IPS-11a (cell line): ENCODE measurements at regions not wholly inside any gene's neighbourhood (a gene's known extent, or its start where the extent isn't known, plus 50 kb on each side); places are given as distances from the start of the nearest gene placed in this dataset.

Experiments used
- H3K4me3 ChIP-seq: one replicate; pipeline ENCODE4 v1.5.1; 2013; ENCODE audit warnings: low read depth, low read length, control low read depth

DNA sequence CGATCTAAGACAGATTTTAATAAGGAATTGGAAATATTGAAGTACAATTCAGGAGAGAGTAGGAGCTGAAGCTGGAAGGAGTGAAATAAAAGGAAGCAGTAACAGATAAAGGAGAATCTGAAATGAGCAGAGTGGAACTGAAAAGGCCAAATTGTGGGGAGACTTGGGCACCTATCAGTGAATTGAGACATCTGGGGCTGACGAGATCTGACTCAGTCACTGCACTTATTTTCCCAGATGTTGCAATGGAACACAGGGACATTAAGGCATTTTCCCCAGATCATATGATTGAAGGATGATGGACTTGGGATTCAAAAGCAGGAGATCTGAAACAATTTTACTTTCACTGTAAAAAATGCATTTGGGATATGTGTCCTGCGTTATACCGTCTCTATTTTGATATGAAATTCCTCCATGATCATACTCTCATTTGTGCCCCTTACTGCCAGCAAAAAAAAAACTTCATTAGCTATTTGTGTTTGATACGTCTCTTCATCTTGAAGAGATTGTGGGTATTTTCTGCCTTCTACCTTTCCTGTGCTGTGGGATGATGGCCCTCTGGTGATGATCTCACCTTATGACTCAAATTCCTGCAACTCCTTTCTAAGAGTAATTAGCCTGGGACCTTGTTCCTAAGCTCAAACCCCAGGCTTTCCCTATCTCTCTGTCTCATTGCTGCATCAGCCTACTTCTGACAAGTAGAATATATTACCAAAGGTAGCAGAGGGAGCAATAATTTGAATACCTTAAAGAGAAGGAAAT lies 278.5 kb upstream of the MAN1A1 start:
- H3K4me3 ChIP-seq = no peak overlapping the region

DNA sequence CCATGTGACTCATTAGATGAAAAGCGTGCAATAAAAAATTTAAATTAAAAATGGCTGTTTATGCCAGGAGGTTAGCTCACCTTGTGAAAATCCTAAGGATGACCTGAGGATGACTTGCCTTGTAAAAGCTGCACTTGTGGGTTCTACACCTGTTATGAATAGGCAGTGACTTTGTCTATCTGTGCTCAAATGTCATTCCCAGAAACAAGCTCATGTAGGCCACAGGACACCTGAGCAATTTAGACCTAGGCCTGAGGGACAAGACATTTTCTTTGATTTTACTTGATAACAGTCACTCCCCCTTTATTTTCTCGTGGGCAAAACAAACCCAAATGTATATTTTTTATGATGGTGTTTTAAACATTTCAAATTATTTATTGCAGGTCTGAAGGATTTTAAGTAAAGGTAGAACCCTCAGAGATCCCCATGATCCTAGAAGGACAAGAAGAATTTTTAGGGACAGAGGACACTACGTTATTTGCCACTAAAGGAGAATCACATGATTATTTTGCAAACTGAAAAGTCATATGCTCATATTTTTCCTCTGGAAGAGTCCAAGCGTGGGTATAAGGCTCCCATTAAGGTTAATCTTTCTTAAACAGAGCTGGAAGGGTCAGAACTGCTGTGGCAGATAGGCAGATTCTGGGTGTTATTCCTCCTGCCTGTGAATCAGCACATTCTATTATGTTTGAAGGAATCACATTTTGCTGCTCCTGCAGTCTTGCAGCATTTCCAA lies 277.5 kb upstream of the MAN1A1 start:
- no peak overlapping the region for H3K4me3 ChIP-seq

DNA sequence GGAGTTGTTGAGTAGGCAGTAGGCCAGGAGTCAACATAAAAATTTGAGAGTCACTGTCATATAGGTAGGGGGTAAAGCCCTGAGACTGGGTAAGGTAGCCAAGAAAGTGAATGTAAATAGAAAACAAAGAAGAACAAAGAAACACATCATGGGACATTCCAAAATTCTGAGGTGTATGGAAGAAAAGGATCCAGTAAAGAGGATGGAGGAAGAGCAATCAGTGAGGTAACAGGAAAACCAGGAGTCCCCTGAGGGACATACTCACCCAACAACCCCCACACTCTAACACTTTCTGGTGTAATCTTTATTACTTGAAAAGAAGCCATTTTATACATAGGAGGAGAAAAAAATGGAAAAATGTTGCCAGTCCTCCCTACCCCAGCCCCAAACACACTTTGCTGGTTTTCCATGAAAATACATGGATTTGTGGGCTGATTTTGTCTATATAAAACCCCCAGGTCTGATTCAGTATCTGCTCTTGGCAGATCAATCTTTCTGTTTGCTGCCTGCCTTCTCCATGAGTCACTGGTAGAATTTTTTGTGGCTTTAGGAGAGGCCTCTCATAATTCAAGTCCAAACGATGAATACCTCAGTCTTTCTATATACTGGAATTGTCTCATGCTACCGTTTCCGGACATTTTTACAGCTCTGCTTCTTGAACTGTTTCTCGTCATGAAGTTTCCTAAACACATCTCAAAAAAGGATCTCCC lies 271.4 kb upstream of the MAN1A1 start:
- no peak overlapping the region for H3K4me3 ChIP-seq

DNA sequence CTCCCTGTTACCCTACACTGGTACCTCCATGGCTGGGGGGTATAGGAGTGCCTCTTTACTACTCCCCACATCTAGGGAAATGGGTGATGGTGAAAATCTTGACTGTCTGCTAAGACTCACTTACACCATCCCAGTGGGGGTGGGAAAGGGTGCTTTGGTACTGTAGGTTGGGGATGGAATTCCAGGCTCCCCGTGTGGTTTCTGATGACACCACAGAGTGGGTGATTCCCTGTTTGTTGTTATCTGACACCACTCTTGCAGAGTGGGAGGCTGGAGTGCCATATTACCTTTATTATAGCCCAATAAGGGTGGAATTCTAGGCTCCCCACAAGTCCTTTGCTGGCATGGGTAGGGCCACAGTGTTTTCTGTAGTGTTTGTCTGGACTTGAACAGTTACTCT lies 264.6 kb upstream of the MAN1A1 start:
- H3K4me3 ChIP-seq = no peak overlapping the region

DNA sequence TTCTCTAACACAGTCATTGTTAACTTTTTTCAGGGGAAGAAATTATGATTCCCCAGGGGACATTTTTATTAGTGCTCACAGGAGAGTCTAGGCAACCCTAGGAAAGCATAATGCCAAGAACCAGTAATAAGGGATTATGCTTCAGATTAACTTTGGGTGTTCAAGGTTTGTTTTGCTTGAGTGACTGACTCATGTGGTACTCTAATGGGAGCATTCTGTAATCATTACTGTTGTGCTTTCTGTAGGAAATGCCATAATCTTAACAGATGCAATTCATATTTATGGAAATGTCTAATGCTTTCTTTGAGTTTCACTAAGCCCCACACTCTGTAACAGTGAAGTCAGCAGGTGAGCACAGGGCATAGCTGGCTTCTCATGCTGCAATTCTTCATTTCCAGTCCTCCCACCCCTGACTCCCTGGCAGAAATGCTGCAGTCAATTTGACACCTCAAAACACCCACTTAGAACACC lies 263.4 kb upstream of the MAN1A1 start:
- H3K4me3 ChIP-seq = no peak overlapping the region

DNA sequence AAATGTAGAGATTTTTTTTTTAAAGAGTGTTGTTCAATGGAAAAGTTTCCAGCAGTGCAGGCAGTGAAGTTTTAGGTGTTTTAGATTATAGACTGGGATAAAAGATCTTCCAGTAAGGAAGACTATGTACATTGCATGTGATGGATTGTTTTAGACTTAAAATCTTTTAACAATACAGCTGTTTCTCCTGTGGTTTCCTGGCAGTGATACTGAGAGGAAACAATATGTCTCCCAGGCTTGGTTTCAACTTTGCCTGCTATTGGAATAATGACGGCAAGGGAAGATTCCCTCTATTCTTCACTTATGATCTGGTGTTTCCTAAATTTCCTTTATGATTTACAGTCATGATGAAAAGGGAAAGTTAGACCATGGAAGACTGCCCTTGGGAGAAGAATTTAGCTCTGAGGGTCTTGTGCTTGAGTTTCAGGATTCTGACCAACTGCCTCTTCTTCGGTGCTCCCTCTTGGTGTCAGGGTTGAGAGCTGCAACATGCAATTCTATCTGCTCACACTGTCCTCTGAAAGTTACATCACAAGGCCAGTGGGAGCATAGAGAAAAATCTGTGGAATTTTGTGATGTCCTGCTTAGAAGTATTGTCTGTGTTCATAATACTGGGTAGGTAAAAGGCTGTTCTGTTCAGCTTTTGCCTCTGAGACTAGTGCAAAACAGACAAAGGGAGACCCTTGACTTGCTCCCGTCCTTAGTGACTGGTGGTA lies 262.8 kb upstream of the MAN1A1 start:
- H3K4me3 ChIP-seq = no peak overlapping the region

DNA sequence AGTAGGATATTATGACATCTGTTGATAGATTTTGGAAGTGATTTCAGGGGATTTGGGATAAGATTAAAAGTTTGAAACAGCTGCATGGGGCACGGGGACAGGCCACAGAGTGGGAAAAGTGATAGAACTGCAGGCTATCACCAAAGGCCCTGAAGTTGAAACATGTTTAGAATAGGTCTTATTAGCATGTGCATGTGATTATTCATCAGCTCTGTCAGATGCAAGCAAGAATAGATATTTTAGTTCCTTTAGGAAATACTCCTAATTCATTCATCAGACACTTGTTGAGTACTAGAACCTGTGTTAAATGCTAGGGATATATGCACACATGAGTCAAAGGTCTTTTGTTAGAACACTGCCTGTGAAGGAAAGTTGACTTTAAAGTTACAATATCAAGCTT lies 261.2 kb upstream of the MAN1A1 start:
- H3K4me3 ChIP-seq = no peak overlapping the region

DNA sequence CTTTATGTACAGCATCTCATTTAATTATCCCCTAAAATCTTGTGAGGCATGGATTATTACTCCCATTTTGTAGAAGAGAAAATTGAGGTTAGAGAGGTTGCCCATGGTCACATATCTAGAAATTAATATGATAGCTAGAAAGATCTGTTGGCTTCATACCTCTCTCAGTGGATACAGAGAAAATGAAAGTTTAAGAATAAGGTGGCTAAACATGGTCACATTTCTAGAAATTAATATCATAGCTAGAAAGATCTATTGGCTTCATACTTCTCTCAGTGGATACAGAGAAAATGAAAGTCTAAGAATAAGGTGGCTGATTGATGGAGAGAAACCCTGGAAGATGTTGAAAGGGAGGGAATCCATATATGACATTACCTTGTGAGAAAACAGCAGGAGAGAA lies 260.7 kb upstream of the MAN1A1 start:
- H3K4me3 ChIP-seq = no peak overlapping the region

DNA sequence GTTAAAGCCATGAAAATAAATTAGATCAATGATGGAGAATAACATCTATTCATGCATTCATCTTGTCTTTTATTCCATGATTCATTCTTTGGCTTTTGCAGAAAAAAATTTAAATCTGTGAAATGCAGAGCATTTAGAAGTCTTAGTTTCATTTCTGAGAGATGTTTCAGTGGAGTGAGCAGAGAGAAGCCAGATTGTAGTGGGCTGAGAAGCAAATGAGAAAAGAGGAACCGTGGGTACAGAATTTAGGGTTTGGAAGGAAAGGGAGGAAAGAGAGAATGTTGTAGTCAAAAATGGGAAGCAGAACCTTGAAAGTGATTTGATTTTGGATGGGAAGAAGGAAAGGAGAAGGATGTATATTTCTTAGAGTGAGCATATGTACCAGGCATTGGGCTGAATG lies 260.3 kb upstream of the MAN1A1 start:
- no peak overlapping the region for H3K4me3 ChIP-seq

DNA sequence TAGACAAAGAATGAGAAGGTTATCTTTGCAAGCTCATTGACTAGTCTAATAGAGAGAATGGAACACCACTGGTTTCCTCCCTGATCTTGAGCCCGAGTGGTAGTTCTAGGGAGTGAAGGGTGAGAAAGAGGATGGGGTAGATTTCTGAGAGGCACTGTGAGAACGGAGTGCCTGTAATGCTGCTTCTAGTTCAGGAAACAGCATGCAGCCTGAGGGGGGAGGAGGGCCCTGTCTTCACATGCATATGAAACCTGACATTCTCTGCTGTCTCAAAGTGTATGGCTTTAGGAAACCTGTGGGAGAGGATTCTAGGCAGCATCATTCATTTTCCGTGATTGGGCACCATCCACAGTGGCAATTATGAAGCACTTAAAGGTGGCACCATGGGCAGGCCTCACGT lies 259.4 kb upstream of the MAN1A1 start:
- no peak overlapping the region for H3K4me3 ChIP-seq

DNA sequence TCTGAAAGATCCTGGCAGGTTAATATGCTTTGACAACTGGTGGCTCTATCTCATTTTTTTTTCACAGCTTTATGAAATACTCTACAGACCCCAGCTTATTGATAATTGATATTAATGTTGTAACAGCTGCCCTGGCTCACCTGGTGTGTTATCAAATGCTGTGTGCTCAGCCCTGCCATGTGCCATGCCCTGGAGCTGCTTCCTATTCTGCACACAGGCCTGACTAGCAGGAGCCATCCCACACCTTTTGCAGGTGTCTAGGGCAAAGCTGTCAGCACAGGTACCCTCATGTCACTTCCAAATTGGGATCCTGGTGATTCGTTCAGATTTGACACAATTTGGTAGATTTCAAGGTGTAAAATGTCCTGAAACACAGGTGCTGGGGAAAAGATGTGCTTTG lies 254.6 kb upstream of the MAN1A1 start:
- H3K4me3 ChIP-seq = no peak overlapping the region

DNA sequence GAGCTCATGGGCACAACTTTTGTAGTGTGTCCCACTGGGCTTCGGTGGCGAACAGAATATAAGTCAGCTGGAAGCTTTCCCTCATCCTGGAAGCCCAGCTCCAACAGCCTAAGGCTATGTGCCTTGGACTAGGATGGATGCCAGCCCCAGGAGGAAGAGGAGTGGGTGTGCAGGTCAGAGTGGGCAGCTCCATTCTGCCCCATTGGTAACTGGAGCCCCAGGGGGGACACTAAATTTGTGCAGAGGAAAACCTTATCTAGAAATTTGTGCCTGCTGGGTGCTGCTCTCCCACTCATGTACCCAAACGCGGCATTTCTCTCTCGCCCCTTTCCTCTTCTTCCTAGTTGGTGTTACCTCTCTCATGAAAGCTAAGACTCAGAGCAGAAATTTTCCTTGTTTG lies 253.9 kb upstream of the MAN1A1 start:
- H3K4me3 ChIP-seq = no peak overlapping the region

DNA sequence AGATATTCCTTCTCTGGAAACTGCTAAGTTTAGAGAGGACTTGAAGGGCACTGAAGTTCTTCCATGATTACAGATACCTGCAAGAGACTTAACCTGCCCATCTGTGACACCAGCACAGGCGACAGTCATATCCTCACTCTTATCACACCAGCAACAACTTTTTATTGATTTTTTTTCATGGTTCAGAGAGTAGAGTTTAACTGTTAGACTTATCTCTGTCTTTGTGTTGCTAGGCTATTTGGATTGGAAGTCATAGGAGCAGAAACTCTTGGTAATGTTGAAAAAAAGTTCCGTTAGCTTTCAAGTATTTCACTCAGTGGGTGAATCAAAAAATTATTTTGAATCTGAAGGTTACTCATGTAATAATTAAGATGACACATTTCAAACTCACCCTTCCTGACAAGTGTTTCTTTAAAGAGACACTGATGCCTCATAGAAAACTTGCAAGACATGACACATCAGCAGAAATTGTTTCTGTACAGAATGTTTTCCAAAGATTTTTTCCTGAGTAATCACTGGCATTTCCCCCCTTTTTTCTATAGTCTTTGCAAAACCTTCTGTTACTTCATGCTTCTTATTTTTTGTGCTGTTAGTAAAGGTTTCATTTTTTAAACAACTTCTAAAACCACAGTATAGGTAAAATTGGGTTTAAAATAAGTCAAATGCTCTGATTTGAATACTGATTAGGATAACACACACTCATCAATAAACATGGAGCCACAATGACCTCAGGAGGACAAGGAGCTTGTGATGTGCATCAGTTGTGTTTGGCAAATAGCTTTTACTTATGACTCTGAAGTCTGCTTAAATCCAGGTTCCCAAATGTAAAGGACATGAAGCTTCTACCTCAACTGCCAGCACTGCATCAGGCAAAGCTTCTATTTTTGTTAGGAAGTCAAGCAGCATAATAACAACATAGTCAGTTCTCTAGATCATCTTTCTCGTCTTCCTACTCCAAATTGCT lies 252.9 kb upstream of the MAN1A1 start:
- H3K4me3 ChIP-seq = no peak overlapping the region

DNA sequence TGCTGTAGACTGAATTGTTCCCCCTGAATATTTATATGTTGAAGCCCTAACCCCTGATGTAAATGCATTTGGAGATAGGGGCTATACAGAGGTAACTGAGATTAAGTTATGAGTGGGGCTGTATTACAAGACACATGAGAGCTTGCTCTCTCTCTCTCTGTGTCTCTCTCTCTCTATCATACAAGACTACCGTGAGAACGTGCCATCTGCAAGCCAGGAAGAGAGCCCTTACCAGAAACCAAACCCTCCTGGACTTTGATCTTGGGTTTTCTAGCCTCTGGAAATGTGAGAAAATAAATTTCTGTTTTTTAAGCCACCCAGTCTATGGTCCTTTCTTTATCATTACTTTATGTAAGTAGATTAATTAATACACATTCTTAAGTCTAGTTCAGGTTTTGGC lies 249.3 kb upstream of the MAN1A1 start:
- H3K4me3 ChIP-seq = no peak overlapping the region

DNA sequence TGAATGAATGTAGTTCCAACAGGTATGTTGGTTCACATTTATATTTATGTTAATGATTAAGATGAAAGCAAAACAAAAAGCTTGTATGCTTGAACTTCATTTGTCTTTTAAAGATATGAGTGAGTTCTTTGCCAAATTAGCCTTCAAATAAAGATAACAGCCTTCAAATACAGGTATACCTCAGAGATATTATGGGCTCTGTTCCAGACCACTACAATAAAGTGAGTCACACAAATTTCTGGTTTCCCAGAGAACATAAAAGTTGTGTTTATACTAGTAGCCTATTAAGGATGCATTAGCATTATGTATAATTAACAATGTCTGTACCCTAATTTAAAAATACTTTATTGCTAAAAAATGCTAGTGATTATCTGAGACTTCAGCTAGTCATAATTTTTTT lies 245.3 kb upstream of the MAN1A1 start:
- no peak overlapping the region for H3K4me3 ChIP-seq

DNA sequence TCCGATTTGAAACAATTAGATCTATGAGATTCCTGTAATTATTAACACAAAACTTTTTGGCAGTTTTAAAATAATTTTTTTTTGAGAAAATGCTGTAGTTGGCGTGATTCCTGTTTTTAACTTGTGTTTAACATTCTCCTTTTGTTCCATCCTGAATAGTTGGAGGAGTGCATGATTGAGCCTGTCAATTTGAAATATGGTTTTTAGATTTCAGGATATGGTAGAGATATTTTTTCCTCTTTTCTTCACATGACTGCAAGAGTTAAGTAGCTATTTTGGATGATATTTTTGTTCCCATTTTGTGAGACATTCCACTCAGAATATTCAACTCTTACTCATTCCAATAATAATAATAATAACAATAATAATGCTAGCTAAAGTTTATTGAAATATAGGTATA lies 241.7 kb upstream of the MAN1A1 start:
- no peak overlapping the region for H3K4me3 ChIP-seq

DNA sequence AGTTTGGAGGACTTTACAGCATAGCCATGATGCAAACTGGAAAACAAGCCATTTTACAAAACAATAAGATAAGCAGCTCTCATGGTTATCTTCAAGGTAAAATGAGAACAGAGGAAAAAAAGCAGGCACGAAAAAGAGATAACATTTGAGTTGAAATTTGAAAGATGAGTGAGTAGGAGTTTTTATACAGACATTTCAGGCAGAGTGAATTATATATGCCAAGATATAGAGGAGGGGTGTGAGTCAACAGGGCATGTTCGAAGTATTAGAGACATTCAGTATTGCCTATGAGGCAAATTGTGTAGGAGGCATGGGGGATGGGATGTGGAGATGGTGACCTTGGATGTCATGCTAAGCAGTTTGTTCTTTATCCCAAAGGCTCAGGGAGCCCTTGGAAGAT lies 240.5 kb upstream of the MAN1A1 start:
- no peak overlapping the region for H3K4me3 ChIP-seq

DNA sequence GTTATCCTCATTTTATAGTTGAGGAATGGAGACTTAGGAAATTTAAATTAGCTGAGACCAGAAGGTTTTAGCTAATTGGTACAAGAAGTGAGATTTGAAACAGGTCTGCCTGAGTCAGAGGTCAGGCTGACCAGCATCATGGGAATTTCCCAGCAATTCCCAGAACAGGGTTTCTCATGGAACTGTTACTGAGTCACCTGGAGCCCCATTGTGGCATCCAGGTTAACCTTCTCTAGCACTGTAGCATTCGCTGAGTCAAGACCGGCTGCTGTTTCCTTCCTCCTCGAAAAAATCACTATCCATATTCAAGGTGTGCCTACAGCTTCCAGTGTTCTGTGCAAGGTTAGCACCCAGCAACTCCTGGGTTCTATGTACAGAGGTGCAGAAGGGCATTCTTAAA lies 238.0 kb upstream of the MAN1A1 start:
- H3K4me3 ChIP-seq = no peak overlapping the region

DNA sequence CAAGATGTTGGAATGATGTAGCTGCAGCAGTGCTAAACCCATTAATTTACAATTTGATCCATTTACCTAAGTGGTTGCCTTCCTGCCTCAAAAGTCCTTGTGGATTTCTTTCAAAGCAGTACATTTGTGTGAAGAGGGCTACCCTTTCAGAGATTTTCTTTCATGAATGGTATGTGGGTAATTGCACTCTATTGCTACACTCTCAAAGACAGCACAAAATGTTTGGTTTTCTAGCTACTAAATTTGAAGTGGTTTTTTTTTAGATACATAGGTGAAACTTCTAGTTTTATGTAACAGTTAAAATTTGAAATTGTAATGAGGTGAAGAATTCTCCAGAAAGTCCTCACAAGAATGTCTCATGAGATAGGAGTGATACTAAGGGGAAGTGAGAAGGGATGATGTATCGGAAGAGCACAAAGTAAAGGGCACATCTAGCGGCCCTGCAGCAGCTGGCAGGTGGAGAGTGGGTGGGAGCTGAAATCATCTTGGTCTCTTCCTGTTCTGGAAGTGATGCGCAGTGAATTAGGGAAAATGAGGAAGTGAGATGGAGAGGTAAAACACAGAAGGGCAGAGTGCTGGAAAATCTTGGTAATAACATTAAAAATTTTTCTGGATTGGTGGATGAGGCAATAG lies 236.8 kb upstream of the MAN1A1 start:
- H3K4me3 ChIP-seq = no peak overlapping the region

DNA sequence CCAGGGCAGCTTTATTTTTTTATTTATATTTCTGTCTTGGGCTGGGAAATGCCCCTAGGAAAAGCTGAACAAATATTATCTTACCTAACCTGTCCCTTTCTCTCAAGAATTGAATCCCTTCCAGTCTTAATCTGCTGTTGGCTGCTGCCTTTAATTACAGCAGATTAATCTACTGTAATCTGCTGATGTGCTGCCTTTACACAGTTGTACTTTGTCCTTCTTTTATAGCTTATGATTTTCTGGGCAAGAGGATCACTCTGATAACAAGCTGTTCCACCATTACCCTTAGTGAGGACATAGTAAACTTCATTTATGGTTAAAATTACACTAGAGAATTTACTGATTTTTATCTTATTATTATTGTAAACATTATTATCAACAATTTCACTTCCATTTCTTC lies 234.5 kb upstream of the MAN1A1 start:
- H3K4me3 ChIP-seq = no peak overlapping the region
